T-helper 1 cell treated with Interleukin-12 subunit alpha and Interleukin-12 subunit beta and Interleukin-4 antibody, amounts not matched to agents 30 μg/mL and 1 μg/mL, for 36 hours (primary cell): ENCODE measurements at regions not wholly inside any gene's neighbourhood (a gene's known extent, or its start where the extent isn't known, plus 50 kb on each side); places are given as distances from the start of the nearest gene placed in this dataset.

ENCODE experiments used
- H3K27ac Mint-ChIP-seq: one replicate; pipeline ENCODE4 v1.8.0; 2021; ENCODE audit warnings: mild to moderate bottlenecking, mixed read lengths
- H3K27me3 Mint-ChIP-seq: one replicate; pipeline ENCODE4 v1.8.0; 2021; ENCODE audit warnings: low read depth, mixed read lengths
- H3K36me3 Mint-ChIP-seq: one replicate; pipeline ENCODE4 v1.8.0; 2021; ENCODE audit warnings: low read depth, mixed read lengths
- H3K4me1 Mint-ChIP-seq: one replicate; pipeline ENCODE4 v1.8.0; 2021; ENCODE audit warnings: low read depth, mixed read lengths
- H3K4me3 Mint-ChIP-seq: one replicate; pipeline ENCODE4 v1.8.0; 2021; ENCODE audit warnings: mild to moderate bottlenecking, moderate library complexity, mixed read lengths
- H3K9me3 Mint-ChIP-seq: one replicate; pipeline ENCODE4 v1.8.0; 2021; ENCODE audit warnings: mixed read lengths

GRCh38 chr9:80437091-80437640, 865.4 kb downstream of the TLE4 start:
- Mint-ChIP-seq H3K4me3 (no peak overlapping the region), H3K4me1 (no peaks in the 10 kb centered on the region), H3K36me3 (no peaks in the 10 kb centered on the region), H3K27me3 (no peaks in the 10 kb centered on the region), H3K9me3 (no peaks in the 10 kb centered on the region), H3K27ac (no peak overlapping the region)

GRCh38 chr9:80435591-80435990, 863.8 kb downstream of the TLE4 start:
- Mint-ChIP-seq H3K4me1 (no peaks in the 10 kb centered on the region), H3K4me3 (no peak overlapping the region), H3K27ac (no peak overlapping the region), H3K27me3 (no peaks in the 10 kb centered on the region), H3K9me3 (peaks cover 1% of the 10 kb centered on the region), H3K36me3 (no peaks in the 10 kb centered on the region)

- H3K9me3 Mint-ChIP-seq = peaks cover 3% of the 10 kb centered on the region
- no peak overlapping the region for H3K4me3 Mint-ChIP-seq
- H3K4me1 Mint-ChIP-seq = no peaks in the 10 kb centered on the region
- no peaks in the 10 kb centered on the region for H3K27me3 Mint-ChIP-seq
- no peaks in the 10 kb centered on the region for H3K36me3 Mint-ChIP-seq
- H3K27ac Mint-ChIP-seq = no peak overlapping the region
These were observed 855.2 kb downstream of the TLE4 start for GRCh38 chr9:80426992-80427391.

- peaks cover 36% of the 10 kb centered on the region for H3K9me3 Mint-ChIP-seq
- no peak overlapping the region for H3K27ac Mint-ChIP-seq
- no peaks in the 10 kb centered on the region for H3K27me3 Mint-ChIP-seq
- H3K36me3 Mint-ChIP-seq = no peaks in the 10 kb centered on the region
- H3K4me1 Mint-ChIP-seq = no peaks in the 10 kb centered on the region
- H3K4me3 Mint-ChIP-seq = no peak overlapping the region
These were observed 845.5 kb downstream of the TLE4 start for GRCh38 chr9:80417211-80417773.

- Mint-ChIP-seq H3K4me1 (no peaks in the 10 kb centered on the region), H3K9me3 (no peaks in the 10 kb centered on the region), H3K27ac (no peak overlapping the region), H3K4me3 (no peak overlapping the region), H3K36me3 (no peaks in the 10 kb centered on the region), H3K27me3 (no peaks in the 10 kb centered on the region)
These were observed 838.3 kb downstream of the TLE4 start for GRCh38 chr9:80410106-80410505.

- no peaks in the 10 kb centered on the region for H3K4me1 Mint-ChIP-seq
- no peaks in the 10 kb centered on the region for H3K27me3 Mint-ChIP-seq
- H3K4me3 Mint-ChIP-seq = no peak overlapping the region
- no peaks in the 10 kb centered on the region for H3K36me3 Mint-ChIP-seq
- no peak overlapping the region for H3K27ac Mint-ChIP-seq
- no peaks in the 10 kb centered on the region for H3K9me3 Mint-ChIP-seq
These were observed 835.5 kb downstream of the TLE4 start for GRCh38 chr9:80407220-80407619.

- peaks cover 9% of the 10 kb centered on the region for H3K9me3 Mint-ChIP-seq
- H3K36me3 Mint-ChIP-seq = no peaks in the 10 kb centered on the region
- no peak overlapping the region for H3K4me3 Mint-ChIP-seq
- H3K27me3 Mint-ChIP-seq = no peaks in the 10 kb centered on the region
- no peak overlapping the region for H3K27ac Mint-ChIP-seq
- H3K4me1 Mint-ChIP-seq = no peaks in the 10 kb centered on the region
These were observed 829.5 kb downstream of the TLE4 start for GRCh38 chr9:80401243-80401642.

- no peaks in the 10 kb centered on the region for H3K27me3 Mint-ChIP-seq
- peaks cover 9% of the 10 kb centered on the region for H3K9me3 Mint-ChIP-seq
- no peak overlapping the region for H3K27ac Mint-ChIP-seq
- H3K36me3 Mint-ChIP-seq = no peaks in the 10 kb centered on the region
- H3K4me1 Mint-ChIP-seq = no peaks in the 10 kb centered on the region
- H3K4me3 Mint-ChIP-seq = no peak overlapping the region
These were observed 829.0 kb downstream of the TLE4 start for GRCh38 chr9:80400624-80401230.

GRCh38 chr9:80399606-80400005, 827.8 kb downstream of the TLE4 start:
- Mint-ChIP-seq H3K36me3 (no peaks in the 10 kb centered on the region), H3K9me3 (peaks cover 9% of the 10 kb centered on the region)

GRCh38 chr9:80387828-80388227, 816.1 kb downstream of the TLE4 start:
- no peak overlapping the region for H3K27ac Mint-ChIP-seq
- H3K4me1 Mint-ChIP-seq = no peaks in the 10 kb centered on the region
- no peaks in the 10 kb centered on the region for H3K27me3 Mint-ChIP-seq
- H3K36me3 Mint-ChIP-seq = no peaks in the 10 kb centered on the region
- H3K4me3 Mint-ChIP-seq = no peak overlapping the region
- H3K9me3 Mint-ChIP-seq = peaks cover 9% of the 10 kb centered on the region

More at GRCh38 chr9:80399606-80400005, 827.8 kb downstream of the TLE4 start:
- Mint-ChIP-seq H3K4me1 (no peaks in the 10 kb centered on the region), H3K27ac (no peak overlapping the region), H3K4me3 (no peak overlapping the region), H3K27me3 (no peaks in the 10 kb centered on the region)

- Mint-ChIP-seq H3K27ac (no peak overlapping the region), H3K4me3 (no peak overlapping the region), H3K4me1 (no peaks in the 10 kb centered on the region), H3K9me3 (peaks cover 4% of the 10 kb centered on the region), H3K36me3 (no peaks in the 10 kb centered on the region), H3K27me3 (no peaks in the 10 kb centered on the region)
These were observed 813.5 kb downstream of the TLE4 start for GRCh38 chr9:80385246-80385645.

- Mint-ChIP-seq H3K9me3 (peaks cover 4% of the 10 kb centered on the region), H3K36me3 (no peaks in the 10 kb centered on the region), H3K4me1 (no peaks in the 10 kb centered on the region), H3K27ac (no peak overlapping the region), H3K4me3 (no peak overlapping the region), H3K27me3 (no peaks in the 10 kb centered on the region)
These were observed 811.6 kb downstream of the TLE4 start for GRCh38 chr9:80383331-80383730.

GRCh38 chr9:80382211-80382891, 810.6 kb downstream of the TLE4 start:
- Mint-ChIP-seq H3K27ac (no peak overlapping the region), H3K4me3 (no peak overlapping the region), H3K4me1 (no peaks in the 10 kb centered on the region), H3K36me3 (no peaks in the 10 kb centered on the region), H3K9me3 (peaks cover 4% of the 10 kb centered on the region), H3K27me3 (no peaks in the 10 kb centered on the region)

GRCh38 chr9:80380301-80380700, 808.5 kb downstream of the TLE4 start:
- Mint-ChIP-seq H3K4me1 (no peaks in the 10 kb centered on the region), H3K9me3 (peaks cover 4% of the 10 kb centered on the region), H3K4me3 (no peak overlapping the region), H3K36me3 (no peaks in the 10 kb centered on the region), H3K27ac (no peak overlapping the region), H3K27me3 (no peaks in the 10 kb centered on the region)

GRCh38 chr9:80378669-80379293, 807.0 kb downstream of the TLE4 start:
- no peaks in the 10 kb centered on the region for H3K9me3 Mint-ChIP-seq
- no peak overlapping the region for H3K4me3 Mint-ChIP-seq
- no peaks in the 10 kb centered on the region for H3K27me3 Mint-ChIP-seq
- H3K27ac Mint-ChIP-seq = no peak overlapping the region
- H3K4me1 Mint-ChIP-seq = no peaks in the 10 kb centered on the region
- no peaks in the 10 kb centered on the region for H3K36me3 Mint-ChIP-seq
